ENCODE measurements at regions not wholly inside any gene's neighbourhood (a gene's known extent, or its start where the extent isn't known, plus 50 kb on each side); places are given as distances from the start of the nearest gene placed in this dataset.

DNA sequence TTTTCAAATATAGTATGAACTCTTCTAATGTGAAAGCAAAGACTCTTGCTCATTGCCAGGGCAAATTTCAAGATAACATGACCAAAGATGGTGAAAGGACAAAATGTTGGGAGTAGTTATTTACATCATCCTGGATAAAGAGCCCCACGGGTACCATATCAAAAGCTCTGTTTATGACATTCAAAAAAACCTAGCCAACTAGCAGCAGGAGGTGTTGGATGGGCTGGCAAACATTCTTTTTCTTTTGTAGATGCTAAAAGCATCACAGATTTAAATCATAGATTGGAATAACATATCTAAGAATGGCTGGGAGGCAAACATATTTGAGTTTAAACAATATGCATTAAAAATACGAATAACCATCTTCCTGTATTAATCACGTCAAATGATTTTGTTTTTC is 153.5 kb downstream of the ICOS start:
- no peak overlapping the region for H3K9ac ChIP-seq (ENCODE audit: low read depth in 1 of 3, low read length in 3 of 3)
- no peaks in the 10 kb centered on the region for H3K27me3 ChIP-seq (ENCODE audit: control insufficient read depth in 3 of 3, insufficient read depth in 3 of 3, low read length in 3 of 3)
- H3K4me3 ChIP-seq (ENCODE audit: low read length in 3 of 3), result no peak overlapping the region
- H3K36me3 ChIP-seq (ENCODE audit: control insufficient read depth in 3 of 3, insufficient read depth in 3 of 3, low read length in 3 of 3), result no peaks in the 10 kb centered on the region
- no peak overlapping the region for H3K27ac ChIP-seq (ENCODE audit: low read depth, low read length)
- H3K9me3 ChIP-seq (ENCODE audit: control insufficient read depth in 3 of 3, low read length in 3 of 3), result peaks cover 0 to 3% (median 2%) of the 10 kb centered on the region in 3 donors
- H3K4me1 ChIP-seq (ENCODE audit: control insufficient read depth in 3 of 3, insufficient read depth in 3 of 3, low read length in 3 of 3), result no peaks in the 10 kb centered on the region

DNA sequence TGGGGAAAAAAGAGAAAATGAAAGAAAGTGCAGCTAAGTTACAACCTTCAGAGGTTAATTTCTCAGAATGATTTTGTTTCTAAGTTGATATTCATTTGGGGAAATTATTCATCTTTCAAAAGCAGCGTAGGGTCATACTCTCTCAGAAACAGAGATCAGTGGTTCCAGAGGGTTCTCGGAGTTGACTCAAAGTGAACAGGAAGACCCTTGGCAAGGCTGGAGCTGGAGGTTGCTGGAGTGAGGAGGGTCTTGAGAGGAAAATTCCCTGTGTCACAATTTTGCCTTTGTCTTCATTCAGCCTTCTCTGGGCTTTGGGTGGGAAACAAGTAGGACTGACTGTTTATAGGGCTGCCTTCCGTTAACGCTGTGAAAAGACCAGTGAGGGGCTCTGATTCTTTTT is 168.2 kb downstream of the ICOS start:
- H3K9ac ChIP-seq (ENCODE audit: low read depth in 1 of 3, low read length in 3 of 3), result no peak overlapping the region
- H3K9me3 ChIP-seq (ENCODE audit: control insufficient read depth in 3 of 3, low read length in 3 of 3), result no peaks in the 10 kb centered on the region
- no peaks in the 10 kb centered on the region for H3K27me3 ChIP-seq (ENCODE audit: control insufficient read depth in 3 of 3, insufficient read depth in 3 of 3, low read length in 3 of 3)
- peaks cover 0 to 2% (median 0%) of the 10 kb centered on the region in 3 donors for H3K4me1 ChIP-seq (ENCODE audit: control insufficient read depth in 3 of 3, insufficient read depth in 3 of 3, low read length in 3 of 3)
- H3K4me3 ChIP-seq (ENCODE audit: low read length in 3 of 3), result no peak overlapping the region
- no peak overlapping the region for H3K27ac ChIP-seq (ENCODE audit: low read depth, low read length)
- no peaks in the 10 kb centered on the region for H3K36me3 ChIP-seq (ENCODE audit: control insufficient read depth in 3 of 3, insufficient read depth in 3 of 3, low read length in 3 of 3)

DNA sequence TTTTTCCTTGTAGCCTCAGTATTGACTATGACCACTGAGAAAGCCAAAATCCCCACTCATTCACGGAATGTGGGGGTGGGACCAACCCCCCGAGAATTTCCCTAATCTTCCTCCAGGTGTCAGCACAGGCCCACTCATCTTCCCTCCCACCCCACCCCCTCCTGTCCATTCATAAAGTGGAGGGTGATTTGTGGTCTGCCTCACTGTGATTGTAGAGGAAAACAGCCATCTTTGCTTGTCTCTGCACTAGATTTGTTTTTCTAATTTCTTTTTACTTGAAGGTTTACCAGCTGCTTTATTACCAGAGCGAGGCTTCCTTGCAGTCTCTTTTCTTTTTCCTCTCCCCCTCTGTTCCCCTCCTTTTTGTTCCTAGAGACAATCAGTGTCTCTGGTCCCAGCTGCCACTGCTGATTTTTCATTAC is 171.8 kb downstream of the ICOS start:
- Histone ChIP-seq H3K4me3 (ENCODE audit: low read length in 3 of 3) (no peak overlapping the region), H3K36me3 (ENCODE audit: control insufficient read depth in 3 of 3, insufficient read depth in 3 of 3, low read length in 3 of 3) (no peaks in the 10 kb centered on the region), H3K27me3 (ENCODE audit: control insufficient read depth in 3 of 3, insufficient read depth in 3 of 3, low read length in 3 of 3) (no peaks in the 10 kb centered on the region), H3K27ac (ENCODE audit: low read depth, low read length) (no peak overlapping the region), H3K9me3 (ENCODE audit: control insufficient read depth in 3 of 3, low read length in 3 of 3) (no peaks in the 10 kb centered on the region), H3K4me1 (ENCODE audit: control insufficient read depth in 3 of 3, insufficient read depth in 3 of 3, low read length in 3 of 3) (peaks cover 2 to 12% (median 7%) of the 10 kb centered on the region in 3 donors), H3K9ac (ENCODE audit: low read depth in 1 of 3, low read length in 3 of 3) (no peak overlapping the region)

DNA sequence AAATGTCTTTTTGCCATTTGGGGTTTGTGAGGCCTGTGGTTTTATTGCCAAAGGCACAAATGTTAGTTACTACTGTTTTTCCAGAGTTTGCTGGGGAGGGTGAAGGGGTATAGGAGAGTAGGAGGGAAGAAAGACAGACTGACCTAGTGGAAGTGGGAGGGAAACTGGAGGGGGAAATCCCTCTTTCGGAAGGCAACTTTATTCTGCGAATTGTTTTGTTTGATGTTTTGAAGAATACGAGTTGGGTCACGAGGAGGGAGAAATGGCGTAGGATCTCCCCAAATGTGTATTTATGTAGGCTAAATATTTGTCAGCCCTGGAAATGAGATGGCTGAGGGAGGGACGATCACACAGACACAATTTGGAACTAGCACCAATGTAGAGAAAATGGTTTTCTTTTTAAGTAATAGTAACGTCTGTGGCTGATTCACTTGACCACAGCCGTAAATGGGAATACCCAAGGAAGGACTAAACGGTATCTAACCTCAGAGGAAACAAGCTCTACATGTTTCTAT is 172.3 kb downstream of the ICOS start:
- no peak overlapping the region for H3K27ac ChIP-seq (ENCODE audit: low read depth, low read length)
- H3K4me3 ChIP-seq (ENCODE audit: low read length in 3 of 3), result no peak overlapping the region
- no peaks in the 10 kb centered on the region for H3K9me3 ChIP-seq (ENCODE audit: control insufficient read depth in 3 of 3, low read length in 3 of 3)
- H3K36me3 ChIP-seq (ENCODE audit: control insufficient read depth in 3 of 3, insufficient read depth in 3 of 3, low read length in 3 of 3), result no peaks in the 10 kb centered on the region
- H3K9ac ChIP-seq (ENCODE audit: low read depth in 1 of 3, low read length in 3 of 3), result no peak overlapping the region
- H3K27me3 ChIP-seq (ENCODE audit: control insufficient read depth in 3 of 3, insufficient read depth in 3 of 3, low read length in 3 of 3), result no peaks in the 10 kb centered on the region
- peaks cover 2 to 13% (median 7%) of the 10 kb centered on the region in 3 donors for H3K4me1 ChIP-seq (ENCODE audit: control insufficient read depth in 3 of 3, insufficient read depth in 3 of 3, low read length in 3 of 3)

DNA sequence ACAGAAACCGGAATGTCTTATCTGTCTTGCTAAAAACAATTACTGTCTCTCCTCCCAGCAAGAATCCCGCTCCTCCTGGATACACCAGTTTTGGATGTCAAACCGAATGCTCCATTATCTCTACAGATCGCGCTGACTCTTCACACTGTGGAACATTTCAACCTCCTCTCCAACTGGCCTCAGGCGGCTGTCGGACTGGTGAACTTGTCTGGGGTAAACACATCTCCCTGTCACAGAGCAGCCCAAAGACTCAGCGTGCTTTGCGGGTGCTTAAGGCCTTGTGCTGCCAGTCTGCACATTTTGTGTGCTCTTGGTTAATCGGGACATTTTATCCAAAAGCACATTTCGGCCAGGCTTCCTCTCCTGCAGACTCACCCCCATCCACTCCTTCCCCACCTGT is 173.1 kb downstream of the ICOS start:
- Histone ChIP-seq H3K9ac (ENCODE audit: low read depth in 1 of 3, low read length in 3 of 3) (no peak overlapping the region), H3K4me1 (ENCODE audit: control insufficient read depth in 3 of 3, insufficient read depth in 3 of 3, low read length in 3 of 3) (peaks cover 2 to 18% (median 10%) of the 10 kb centered on the region in 3 donors), H3K4me3 (ENCODE audit: low read length in 3 of 3) (no peak overlapping the region), H3K36me3 (ENCODE audit: control insufficient read depth in 3 of 3, insufficient read depth in 3 of 3, low read length in 3 of 3) (no peaks in the 10 kb centered on the region), H3K27me3 (ENCODE audit: control insufficient read depth in 3 of 3, insufficient read depth in 3 of 3, low read length in 3 of 3) (no peaks in the 10 kb centered on the region), H3K27ac (ENCODE audit: low read depth, low read length) (no peak overlapping the region), H3K9me3 (ENCODE audit: control insufficient read depth in 3 of 3, low read length in 3 of 3) (no peaks in the 10 kb centered on the region)

DNA sequence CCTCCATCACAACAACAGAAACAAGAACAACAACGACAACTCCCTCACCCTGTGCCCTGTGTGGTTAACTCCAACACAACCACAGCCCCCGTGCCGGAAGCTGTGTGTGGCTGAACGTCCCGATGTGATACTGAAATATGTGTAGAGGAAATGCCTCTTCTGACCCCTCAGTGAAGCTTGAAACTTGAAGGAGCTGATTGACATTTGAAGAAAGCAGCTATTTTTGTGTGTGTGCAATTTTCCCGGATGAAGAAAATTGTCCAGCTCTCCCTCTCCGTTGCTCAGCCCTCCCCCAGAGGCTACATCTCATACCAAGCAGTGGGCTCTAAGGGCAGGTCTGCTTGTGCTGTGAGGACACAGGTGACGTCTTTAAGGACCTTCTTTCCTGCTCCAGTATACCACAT is 173.8 kb downstream of the ICOS start:
- no peaks in the 10 kb centered on the region for H3K9me3 ChIP-seq (ENCODE audit: control insufficient read depth in 3 of 3, low read length in 3 of 3)
- H3K36me3 ChIP-seq (ENCODE audit: control insufficient read depth in 3 of 3, insufficient read depth in 3 of 3, low read length in 3 of 3), result no peaks in the 10 kb centered on the region
- H3K27me3 ChIP-seq (ENCODE audit: control insufficient read depth in 3 of 3, insufficient read depth in 3 of 3, low read length in 3 of 3), result no peaks in the 10 kb centered on the region
- peaks cover 5 to 18% (median 10%) of the 10 kb centered on the region in 3 donors for H3K4me1 ChIP-seq (ENCODE audit: control insufficient read depth in 3 of 3, insufficient read depth in 3 of 3, low read length in 3 of 3)
- H3K9ac ChIP-seq (ENCODE audit: low read depth in 1 of 3, low read length in 3 of 3), result no peak overlapping the region
- H3K4me3 ChIP-seq (ENCODE audit: low read length in 3 of 3), result no peak overlapping the region
- H3K27ac ChIP-seq (ENCODE audit: low read depth, low read length), result peak overlapping the region; percentile 6

DNA sequence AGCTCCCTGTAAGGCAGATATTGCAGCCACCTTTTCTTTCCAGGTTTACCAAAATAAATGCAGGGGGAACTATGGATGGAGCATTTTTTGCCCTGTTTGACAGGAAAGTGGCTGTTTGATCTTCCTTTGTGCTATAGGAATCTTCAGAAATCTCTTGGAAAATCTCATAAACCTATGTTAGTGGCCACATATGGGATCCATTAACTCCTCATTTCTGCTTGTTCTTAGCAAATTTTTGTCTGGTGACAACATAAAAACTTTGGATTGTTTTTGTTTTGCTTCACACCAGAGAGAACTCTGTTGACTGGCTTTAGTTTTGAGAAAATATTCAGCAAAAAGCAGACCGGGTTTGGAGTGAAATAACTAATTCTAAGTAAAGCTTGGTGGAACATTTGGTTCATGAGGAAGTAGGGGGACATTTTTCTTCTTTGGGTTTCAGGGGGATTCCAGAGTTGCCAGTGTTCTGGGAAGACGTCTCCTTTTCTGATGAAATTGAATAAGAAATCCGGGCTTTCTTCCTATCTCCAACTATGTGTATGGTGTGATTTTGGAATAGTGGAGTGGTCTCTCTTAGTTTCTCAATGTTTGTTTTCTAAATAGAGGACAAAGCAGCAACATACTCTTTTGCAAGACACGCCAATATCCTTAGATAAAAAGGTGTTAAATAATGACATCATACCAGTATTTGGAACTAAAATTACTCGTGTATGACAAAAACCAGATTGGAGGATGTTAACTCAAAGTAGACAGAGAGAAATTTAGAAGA is 174.4 kb downstream of the ICOS start:
- Histone ChIP-seq H3K4me1 (ENCODE audit: control insufficient read depth in 3 of 3, insufficient read depth in 3 of 3, low read length in 3 of 3) (peaks cover 6 to 22% (median 10%) of the 10 kb centered on the region in 3 donors), H3K9ac (ENCODE audit: low read depth in 1 of 3, low read length in 3 of 3) (no peak overlapping the region), H3K27ac (ENCODE audit: low read depth, low read length) (peak overlapping the region; percentile 6)

DNA sequence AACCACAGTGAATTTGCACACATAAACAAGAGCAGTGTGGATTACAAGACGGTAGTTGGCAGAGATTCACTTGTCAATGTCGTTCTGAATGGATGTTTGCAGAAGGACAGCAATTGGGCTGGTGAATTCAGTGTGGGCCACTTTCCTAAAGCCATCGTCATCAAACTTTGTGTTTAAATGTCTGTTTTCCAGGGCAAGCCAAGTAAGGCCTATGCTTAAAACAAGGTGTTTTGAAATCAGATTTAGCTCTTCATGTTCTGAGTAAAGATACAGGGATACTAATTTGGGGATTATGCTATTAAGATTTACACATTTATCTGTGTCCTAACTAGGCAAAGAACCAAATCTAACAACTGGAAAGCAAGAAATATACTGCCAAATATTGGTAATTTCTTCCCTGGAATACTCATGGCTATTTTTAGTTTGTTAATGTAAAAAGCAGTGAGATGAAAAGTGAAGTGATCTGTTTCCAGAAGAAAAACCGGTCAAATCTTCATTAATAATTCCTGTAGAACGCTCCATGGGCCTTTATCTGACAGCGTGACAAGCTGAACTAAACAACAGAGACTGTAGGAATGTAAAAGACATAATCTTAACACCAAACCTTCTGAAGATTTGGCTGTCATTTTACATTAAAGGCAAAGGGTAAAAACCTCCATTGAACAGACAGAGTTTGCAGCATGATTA is 175.7 kb downstream of the ICOS start:
- Histone ChIP-seq H3K36me3 (ENCODE audit: control insufficient read depth in 3 of 3, insufficient read depth in 3 of 3, low read length in 3 of 3) (no peaks in the 10 kb centered on the region), H3K4me1 (ENCODE audit: control insufficient read depth in 3 of 3, insufficient read depth in 3 of 3, low read length in 3 of 3) (peaks cover 6 to 25% (median 10%) of the 10 kb centered on the region in 3 donors), H3K27me3 (ENCODE audit: control insufficient read depth in 3 of 3, insufficient read depth in 3 of 3, low read length in 3 of 3) (no peaks in the 10 kb centered on the region), H3K4me3 (ENCODE audit: low read length in 3 of 3) (no peak overlapping the region), H3K9ac (ENCODE audit: low read depth in 1 of 3, low read length in 3 of 3) (no peak overlapping the region), H3K9me3 (ENCODE audit: control insufficient read depth in 3 of 3, low read length in 3 of 3) (no peaks in the 10 kb centered on the region), H3K27ac (ENCODE audit: low read depth, low read length) (no peak overlapping the region)

More for the DNA sequence above, 174.4 kb downstream of the ICOS start:
- no peaks in the 10 kb centered on the region for H3K27me3 ChIP-seq (ENCODE audit: control insufficient read depth in 3 of 3, insufficient read depth in 3 of 3, low read length in 3 of 3)
- H3K9me3 ChIP-seq (ENCODE audit: control insufficient read depth in 3 of 3, low read length in 3 of 3), result no peaks in the 10 kb centered on the region
- no peaks in the 10 kb centered on the region for H3K36me3 ChIP-seq (ENCODE audit: control insufficient read depth in 3 of 3, insufficient read depth in 3 of 3, low read length in 3 of 3)
- no peak overlapping the region for H3K4me3 ChIP-seq (ENCODE audit: low read length in 3 of 3)

DNA sequence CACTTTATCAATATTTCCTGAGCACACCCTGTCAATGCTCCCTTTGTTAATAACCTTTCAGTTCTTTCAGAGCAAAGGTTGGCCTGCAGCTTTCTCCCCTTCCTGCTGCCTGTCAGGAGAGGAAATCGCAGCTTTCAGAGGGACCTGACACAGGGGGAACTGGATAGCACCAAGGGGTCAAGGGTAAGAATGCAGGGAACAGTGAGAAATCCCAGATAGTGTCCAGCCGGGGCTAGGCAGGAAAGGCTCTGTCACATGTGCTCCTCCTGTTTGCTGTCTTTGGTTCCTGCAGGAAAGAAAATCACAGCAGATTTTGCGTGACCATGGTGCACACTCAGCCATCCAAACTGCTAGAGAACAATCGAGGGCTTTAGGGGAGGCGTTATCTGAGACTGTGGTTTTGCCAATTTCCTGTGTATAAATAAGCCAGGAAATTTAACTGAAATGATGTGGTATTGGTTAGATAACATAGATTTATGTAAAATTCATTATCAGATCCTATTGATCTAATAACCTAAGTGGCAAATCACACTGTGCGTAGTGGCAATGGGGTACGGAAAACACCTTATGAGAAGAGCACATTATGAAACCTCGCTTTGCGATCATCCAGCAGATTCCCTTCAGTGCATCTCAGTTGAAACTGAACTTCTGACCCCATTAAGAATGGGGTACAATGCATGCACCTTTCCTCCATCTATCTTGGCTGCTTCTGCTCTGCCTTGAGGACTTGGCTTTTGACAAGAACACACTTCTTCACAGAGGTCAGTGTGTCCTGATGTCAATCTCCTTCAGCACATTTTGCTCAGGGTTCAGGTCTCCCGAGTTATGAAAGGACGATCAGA is 178.0 kb downstream of the ICOS start:
- H3K4me1 ChIP-seq (ENCODE audit: control insufficient read depth in 3 of 3, insufficient read depth in 3 of 3, low read length in 3 of 3), result peaks cover 6 to 29% (median 10%) of the 10 kb centered on the region in 3 donors
- H3K9me3 ChIP-seq (ENCODE audit: control insufficient read depth in 3 of 3, low read length in 3 of 3), result no peaks in the 10 kb centered on the region
- no peak overlapping the region for H3K9ac ChIP-seq (ENCODE audit: low read depth in 1 of 3, low read length in 3 of 3)
- no peaks in the 10 kb centered on the region for H3K36me3 ChIP-seq (ENCODE audit: control insufficient read depth in 3 of 3, insufficient read depth in 3 of 3, low read length in 3 of 3)
- H3K27ac ChIP-seq (ENCODE audit: low read depth, low read length), result no peak overlapping the region
- H3K4me3 ChIP-seq (ENCODE audit: low read length in 3 of 3), result no peak overlapping the region
- H3K27me3 ChIP-seq (ENCODE audit: control insufficient read depth in 3 of 3, insufficient read depth in 3 of 3, low read length in 3 of 3), result no peaks in the 10 kb centered on the region

Measured in skeletal muscle tissue (tissue), 3 donors.